PFSK-1 (cell line): ENCODE measurements at regions not wholly inside any gene's neighbourhood (a gene's known extent, or its start where the extent isn't known, plus 50 kb on each side); places are given as distances from the start of the nearest gene placed in this dataset.

Source experiments
- FOXP2 ChIP-seq: optimal IDR thresholded peaks from 2 replicates; pipeline ENCODE3; 2011; ENCODE audit warnings: borderline replicate concordance, control low read depth, inconsistent platforms; ENCODE audit not compliant: insufficient read depth; ENCODE audit errors: extremely low read length, extremely low read depth
- POLR2AphosphoS5 ChIP-seq: IDR thresholded peaks from 2 replicates; pipeline ENCODE4 v1.6.1; 2012; ENCODE audit warnings: low read depth, mild to moderate bottlenecking, control low read depth, low read length, moderate library complexity
- SIN3A ChIP-seq: IDR thresholded peaks from 2 replicates; pipeline ENCODE4 v1.6.1; 2012; ENCODE audit warnings: mild to moderate bottlenecking, low read length, moderate library complexity, borderline replicate concordance; ENCODE audit not compliant: insufficient read depth
- TAF1 ChIP-seq: IDR thresholded peaks from 2 replicates; pipeline ENCODE4 v1.6.1; 2012; ENCODE audit warnings: low read length, control low read depth, borderline replicate concordance; ENCODE audit not compliant: insufficient read depth
- TF ChIP-seq, protein P1 (sequence below), 2 experiments: IDR thresholded peaks; 2 replicates each; pipeline versions ENCODE4 v1.6.1 to v1.8.0; 2011 to 2012; ENCODE audit warnings: low read depth in 2 of 2, low read length in 2 of 2, control low read depth in 1 of 2, inconsistent platforms in 1 of 2, mild to moderate bottlenecking in 1 of 2, moderate library complexity in 1 of 2; ENCODE audit not compliant: insufficient read depth in 1 of 2

DNA sequence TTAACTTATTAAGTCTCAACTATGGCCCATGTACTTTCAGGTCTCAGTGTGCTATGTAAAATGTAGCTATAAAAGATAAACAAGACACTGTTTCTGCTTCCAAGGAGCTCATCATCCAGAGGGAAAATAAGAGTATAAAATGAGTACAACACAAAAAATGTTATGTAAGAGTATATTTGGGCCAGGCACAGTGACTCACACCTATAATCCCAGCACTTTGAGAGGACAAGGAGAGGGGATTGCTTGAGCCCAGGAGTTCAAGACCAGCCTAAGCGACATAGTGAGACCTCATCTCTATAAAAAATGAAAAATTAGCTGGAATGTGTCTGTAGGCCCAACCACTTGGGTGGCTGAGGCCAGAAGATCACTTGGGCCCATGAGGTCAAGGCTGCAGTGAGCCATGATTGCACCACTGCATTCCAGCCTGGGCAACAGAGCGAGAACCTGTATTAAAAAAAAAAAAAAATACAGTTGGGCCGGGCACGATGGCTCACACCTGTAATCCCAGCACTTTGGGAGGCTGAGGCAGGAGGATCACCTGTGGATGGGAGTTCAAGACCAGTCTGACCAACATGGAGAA lies 124.0 kb downstream of the EDN1 start:
- TF ChIP-seq, protein P1, sequence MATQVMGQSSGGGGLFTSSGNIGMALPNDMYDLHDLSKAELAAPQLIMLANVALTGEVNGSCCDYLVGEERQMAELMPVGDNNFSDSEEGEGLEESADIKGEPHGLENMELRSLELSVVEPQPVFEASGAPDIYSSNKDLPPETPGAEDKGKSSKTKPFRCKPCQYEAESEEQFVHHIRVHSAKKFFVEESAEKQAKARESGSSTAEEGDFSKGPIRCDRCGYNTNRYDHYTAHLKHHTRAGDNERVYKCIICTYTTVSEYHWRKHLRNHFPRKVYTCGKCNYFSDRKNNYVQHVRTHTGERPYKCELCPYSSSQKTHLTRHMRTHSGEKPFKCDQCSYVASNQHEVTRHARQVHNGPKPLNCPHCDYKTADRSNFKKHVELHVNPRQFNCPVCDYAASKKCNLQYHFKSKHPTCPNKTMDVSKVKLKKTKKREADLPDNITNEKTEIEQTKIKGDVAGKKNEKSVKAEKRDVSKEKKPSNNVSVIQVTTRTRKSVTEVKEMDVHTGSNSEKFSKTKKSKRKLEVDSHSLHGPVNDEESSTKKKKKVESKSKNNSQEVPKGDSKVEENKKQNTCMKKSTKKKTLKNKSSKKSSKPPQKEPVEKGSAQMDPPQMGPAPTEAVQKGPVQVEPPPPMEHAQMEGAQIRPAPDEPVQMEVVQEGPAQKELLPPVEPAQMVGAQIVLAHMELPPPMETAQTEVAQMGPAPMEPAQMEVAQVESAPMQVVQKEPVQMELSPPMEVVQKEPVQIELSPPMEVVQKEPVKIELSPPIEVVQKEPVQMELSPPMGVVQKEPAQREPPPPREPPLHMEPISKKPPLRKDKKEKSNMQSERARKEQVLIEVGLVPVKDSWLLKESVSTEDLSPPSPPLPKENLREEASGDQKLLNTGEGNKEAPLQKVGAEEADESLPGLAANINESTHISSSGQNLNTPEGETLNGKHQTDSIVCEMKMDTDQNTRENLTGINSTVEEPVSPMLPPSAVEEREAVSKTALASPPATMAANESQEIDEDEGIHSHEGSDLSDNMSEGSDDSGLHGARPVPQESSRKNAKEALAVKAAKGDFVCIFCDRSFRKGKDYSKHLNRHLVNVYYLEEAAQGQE (IDR thresholded peaks at IDR 0.05; ENCODE audit: insufficient read depth in 1 of 2, low read depth in 2 of 2, low read length in 2 of 2), result no peak

DNA sequence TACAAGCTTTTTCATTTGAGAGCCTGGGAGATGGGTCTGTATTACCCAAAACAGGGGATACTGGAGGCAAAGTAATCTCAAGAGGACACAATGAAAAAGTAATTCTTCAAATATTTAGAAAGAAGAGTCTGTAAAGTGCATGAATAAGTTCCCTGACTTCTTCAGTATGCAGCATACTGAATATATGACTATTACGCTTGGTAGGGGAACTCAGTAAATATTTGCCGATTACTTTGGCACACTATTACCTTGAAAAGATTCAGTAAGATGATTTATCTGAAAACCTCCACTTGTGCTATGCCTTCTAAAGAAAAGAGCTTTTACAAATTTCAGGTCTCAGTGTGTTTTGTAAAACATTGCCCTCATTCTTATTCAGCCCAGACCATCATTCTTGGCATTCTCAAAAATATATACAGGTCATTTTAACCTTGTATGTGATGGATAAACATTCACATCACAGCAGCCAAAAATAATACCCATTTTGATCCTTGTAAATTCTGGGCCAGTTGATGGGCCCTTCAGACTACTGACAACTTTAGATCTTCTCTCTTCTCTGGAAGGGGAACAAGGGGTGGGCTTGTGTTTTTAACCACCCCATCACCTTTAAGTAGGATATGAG lies 125.9 kb downstream of the EDN1 start:
- TF ChIP-seq, protein P1 (IDR thresholded peaks at IDR 0.05; ENCODE audit: insufficient read depth in 1 of 2, low read depth in 2 of 2, low read length in 2 of 2), result no peak
- no peak for TF ChIP-seq SIN3A
- no peak for TF ChIP-seq POLR2AphosphoS5
- TF ChIP-seq FOXP2, result no peak
- no peak for TF ChIP-seq TAF1

DNA sequence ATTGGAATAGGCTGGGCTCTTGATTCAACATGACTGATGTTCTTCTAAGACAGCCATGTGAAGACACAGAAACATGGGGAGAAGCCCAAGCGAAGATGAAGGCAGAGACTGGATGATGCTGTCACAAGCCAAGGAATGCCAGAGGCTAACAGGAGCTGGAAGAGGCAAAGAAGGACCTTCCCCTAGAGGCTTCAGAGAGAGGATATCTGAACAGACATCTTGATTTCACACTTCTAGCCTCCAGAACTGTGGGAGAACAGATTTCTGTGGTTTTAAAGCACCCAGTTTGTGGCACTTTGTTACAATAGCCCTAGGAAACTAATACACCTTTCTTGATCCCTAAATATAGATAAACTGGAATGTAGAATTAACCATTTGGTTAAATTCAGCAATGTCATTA lies 127.0 kb downstream of the EDN1 start:
- TF ChIP-seq POLR2AphosphoS5, result no peak
- no peak for TF ChIP-seq TAF1
- TF ChIP-seq FOXP2, result no peak
- TF ChIP-seq, protein P1 (IDR thresholded peaks at IDR 0.05; ENCODE audit: insufficient read depth in 1 of 2, low read depth in 2 of 2, low read length in 2 of 2), result no peak
- no peak for TF ChIP-seq SIN3A

DNA sequence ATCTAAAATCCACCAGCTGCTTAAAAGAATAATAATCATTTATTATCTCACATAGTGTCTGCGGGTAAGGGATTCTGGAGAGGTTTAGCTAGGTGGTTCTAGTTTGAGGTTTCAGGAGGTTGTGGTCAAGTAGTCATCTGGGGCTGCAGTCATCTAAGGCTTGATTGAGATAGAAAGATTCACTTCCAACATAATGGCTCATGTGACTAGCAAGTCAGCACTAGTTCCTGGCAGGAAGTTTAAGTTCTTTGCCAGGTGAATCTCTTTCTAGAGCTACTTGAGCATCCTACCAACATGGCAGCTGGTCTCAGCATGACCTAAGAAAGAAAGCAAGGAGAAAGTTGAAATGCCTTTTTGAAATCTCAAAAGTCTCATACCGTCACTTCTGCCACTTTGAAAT lies 128.8 kb downstream of the EDN1 start:
- TF ChIP-seq SIN3A (no peak), TAF1 (no peak), POLR2AphosphoS5 (no peak), FOXP2 (no peak)
- TF ChIP-seq, protein P1 (IDR thresholded peaks at IDR 0.05; ENCODE audit: insufficient read depth in 1 of 2, low read depth in 2 of 2, low read length in 2 of 2), result no peak

DNA sequence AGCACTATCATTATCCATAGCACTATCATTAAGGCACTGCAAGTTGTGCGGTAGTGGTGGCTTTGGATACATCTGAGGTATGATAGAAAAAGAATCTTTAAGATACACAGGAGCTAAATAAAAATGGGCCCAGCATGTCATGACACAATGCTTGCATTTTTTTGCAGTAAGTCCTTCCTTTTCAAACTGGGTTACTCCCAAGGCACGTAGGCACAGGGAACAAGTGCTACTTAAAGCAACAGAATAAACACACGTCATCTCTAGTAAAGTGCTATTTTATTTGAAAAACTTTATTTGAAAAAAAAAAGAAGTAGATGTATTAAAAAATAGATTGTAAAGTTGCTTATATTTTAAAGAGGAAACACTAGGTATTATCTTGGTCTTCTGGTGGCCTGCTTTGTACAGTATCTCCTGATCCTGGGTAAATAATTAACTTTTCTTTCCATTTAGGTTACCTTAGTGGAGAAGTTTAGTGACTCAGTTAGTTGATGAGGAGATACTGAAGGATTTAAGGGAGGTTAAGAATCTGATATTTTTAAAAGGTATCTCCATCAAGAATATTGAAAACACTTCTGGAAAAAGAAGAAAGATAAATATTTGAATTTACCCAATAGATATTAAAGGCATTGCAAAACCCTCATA lies 129.6 kb downstream of the EDN1 start:
- TF ChIP-seq, protein P1 (IDR thresholded peaks at IDR 0.05; ENCODE audit: insufficient read depth in 1 of 2, low read depth in 2 of 2, low read length in 2 of 2), result no peak
- TF ChIP-seq TAF1 (no peak), FOXP2 (no peak), POLR2AphosphoS5 (no peak), SIN3A (no peak)
